IMR-90 (cell line): ENCODE measurements at regions not wholly inside any gene's neighbourhood (a gene's known extent, or its start where the extent isn't known, plus 50 kb on each side); places are given as distances from the start of the nearest gene placed in this dataset.

Source experiments
- ATAC-seq: fragments of 200-7000 bp; cut with Tn5 transposase; 2 replicates; pipeline ENCODE4 v1.9.1; 2020; ENCODE audit warnings: low read depth, mild to moderate bottlenecking, moderate library complexity
- BruUV-seq: library from RNA; stranded (reverse); fragments of 400-500 nt; replicated peaks from 2 replicates; lab custom pipeline; 2021; lab: Mats Ljungman, UMichigan
- CTCF ChIA-PET: fragments of 300-600 bp; formaldehyde crosslinking; extraction: SDS; loops from one replicate; lab custom pipeline; 2021; ENCODE audit warnings: antibody characterized with exemption; lab: Yijun Ruan, JAX
- POLR2A ChIA-PET: fragments of 300-600 bp; sonication (Branson Sonifier 250); formaldehyde crosslinking; loops from one replicate; lab custom pipeline; 2022; ENCODE audit warnings: antibody characterized with exemption; ENCODE audit not compliant: unreplicated experiment; lab: Charles Lee
- DNase-seq: peaks from one replicate; pipeline ENCODE4 v3.0.0; 2013
- H2AFZ ChIP-seq: replicated peaks from 2 replicates; pipeline ENCODE3; 2013; ENCODE audit warnings: low read length, mild to moderate bottlenecking; ENCODE audit not compliant: poor library complexity
- H2AK5ac ChIP-seq: 2 replicates; pipeline ENCODE4 v1.6.1; 2013; ENCODE audit warnings: low read depth, low read length, inconsistent platforms
- H2AK9ac ChIP-seq: replicated peaks from 2 replicates; pipeline ENCODE3; 2013; ENCODE audit warnings: mild to moderate bottlenecking, low read depth, low read length, moderate library complexity; ENCODE audit not compliant: poor library complexity
- H2BK120ac ChIP-seq: 2 replicates; pipeline ENCODE4 v1.6.1; 2013; ENCODE audit warnings: low read depth, low read length, inconsistent platforms
- H2BK15ac ChIP-seq: 3 replicates; pipeline ENCODE4 v1.6.1; 2013; ENCODE audit warnings: low read depth, low read length, inconsistent platforms
- H2BK20ac ChIP-seq: 2 replicates; pipeline ENCODE4 v1.6.1; 2013; ENCODE audit warnings: low read depth, mild to moderate bottlenecking, inconsistent platforms, low read length, moderate library complexity
- H2BK5ac ChIP-seq: 2 replicates; pipeline ENCODE4 v1.6.1; 2013; ENCODE audit warnings: mild to moderate bottlenecking, low read depth, low read length, inconsistent platforms; ENCODE audit not compliant: poor library complexity, severe bottlenecking
- H3K14ac ChIP-seq: replicated peaks from 2 replicates; pipeline ENCODE4 v1.6.1; 2013; ENCODE audit warnings: low read depth, low read length, inconsistent platforms
- H3K18ac ChIP-seq: 2 replicates; pipeline ENCODE4 v1.6.1; 2013; ENCODE audit warnings: low read depth, low read length, control low read depth
- H3K23ac ChIP-seq: 2 replicates; pipeline ENCODE4 v1.6.1; 2013; ENCODE audit warnings: low read depth, low read length, inconsistent platforms
- H3K27ac ChIP-seq: 2 replicates; pipeline ENCODE4 v1.5.1; 2013; ENCODE audit warnings: mild to moderate bottlenecking, control low read depth, low read length; ENCODE audit not compliant: insufficient read depth
- H3K27me3 ChIP-seq: 2 replicates; pipeline ENCODE4 v1.6.1; 2013; ENCODE audit warnings: low read length; ENCODE audit not compliant: control insufficient read depth, insufficient read depth
- H3K36me3 ChIP-seq: 2 replicates; pipeline ENCODE4 v1.6.1; 2013; ENCODE audit warnings: low read length, mixed read lengths; ENCODE audit not compliant: control insufficient read depth, insufficient read depth
- H3K4ac ChIP-seq: 2 replicates; pipeline ENCODE4 v1.6.1; 2013; ENCODE audit warnings: low read depth, low read length, inconsistent platforms
- H3K4me1 ChIP-seq: 2 replicates; pipeline ENCODE4 v1.6.1; 2013; ENCODE audit warnings: low read length, mixed read lengths; ENCODE audit not compliant: control insufficient read depth, insufficient read depth
- H3K4me2 ChIP-seq: 2 replicates; pipeline ENCODE4 v1.6.1; 2013; ENCODE audit warnings: low read depth, mild to moderate bottlenecking, control low read depth, low read length, moderate library complexity
- H3K4me3 ChIP-seq: 2 replicates; pipeline ENCODE4 v1.5.1; 2013; ENCODE audit warnings: low read depth, mild to moderate bottlenecking, control low read depth, low read length, moderate library complexity; ENCODE audit not compliant: insufficient read depth
- H3K56ac ChIP-seq: 2 replicates; pipeline ENCODE4 v1.6.1; 2013; ENCODE audit warnings: low read length, inconsistent platforms; ENCODE audit not compliant: insufficient read depth; ENCODE audit errors: extremely low read depth
- H3K79me1 ChIP-seq, 2 experiments: 2 replicates each; pipeline ENCODE4 v1.6.1; 2013; ENCODE audit warnings: low read length in 2 of 2, inconsistent platforms in 1 of 2, low read depth in 1 of 2
- H3K9ac ChIP-seq: 2 replicates; pipeline ENCODE4 v1.6.1; 2013; ENCODE audit warnings: low read depth, low read length, control low read depth
- H3K9me1 ChIP-seq: 2 replicates; pipeline ENCODE4 v1.6.1; 2013; ENCODE audit warnings: low read length, inconsistent platforms; ENCODE audit not compliant: insufficient read depth
- H3K9me3 ChIP-seq: 2 replicates; pipeline ENCODE4 v1.6.1; 2013; ENCODE audit warnings: low read length; ENCODE audit not compliant: control insufficient read depth, insufficient read depth
- H4K20me1 ChIP-seq: 2 replicates; pipeline ENCODE4 v1.6.1; 2013; ENCODE audit warnings: low read length, inconsistent platforms; ENCODE audit not compliant: insufficient read depth
- H4K5ac ChIP-seq: 2 replicates; pipeline ENCODE4 v1.6.1; 2013; ENCODE audit warnings: mild to moderate bottlenecking, low read depth, low read length, control low read depth
- H4K8ac ChIP-seq, 2 experiments: 2 replicates each; pipeline ENCODE4 v1.6.1; 2013; ENCODE audit warnings: low read depth in 2 of 2, low read length in 2 of 2, control low read depth in 1 of 2, inconsistent platforms in 1 of 2
- H4K91ac ChIP-seq: 2 replicates; pipeline ENCODE4 v1.6.1; 2013; ENCODE audit warnings: low read depth, low read length, inconsistent platforms; ENCODE audit not compliant: insufficient read depth
- CTCF ChIP-seq: conservative IDR thresholded peaks from 2 replicates; pipeline ENCODE4 v1.5.1; 2012; ENCODE audit warnings: mild to moderate bottlenecking, low read depth, low read length, improper control_type of control experiment
- ELK1 ChIP-seq: fragments of 150-350 bp; IDR thresholded peaks from 2 replicates; pipeline ENCODE4 v1.6.1; 2016; ENCODE audit warnings: low read depth, mild to moderate bottlenecking, low read length, moderate library complexity, borderline replicate concordance
- FOS ChIP-seq: fragments of 150-350 bp; IDR thresholded peaks from 2 replicates; pipeline ENCODE4 v1.6.1; 2016; ENCODE audit warnings: low read depth, low read length
- MAFK ChIP-seq: IDR thresholded peaks from 2 replicates; pipeline ENCODE4 v1.6.1; 2012; ENCODE audit warnings: low read depth, low read length, improper control_type of control experiment
- MAZ ChIP-seq: IDR thresholded peaks from 2 replicates; pipeline ENCODE4 v1.6.1; 2012; ENCODE audit warnings: low read depth, mild to moderate bottlenecking, low read length, improper control_type of control experiment, moderate library complexity, borderline replicate concordance
- WGBS, 2 experiments: methylation state at CpG; one replicate each; pipeline versions ENCODE4 v1.1.5 to v1.1.7; 2013; ENCODE audit warnings: missing lambda C conversion rate in 2 of 2; ENCODE audit not compliant: insufficient read length in 1 of 2; ENCODE audit errors: extremely low coverage in 2 of 2; 5-methylcytosine and 5-hydroxymethylcytosine counted together
- dilution Hi-C: fragments of 300-500 bp; cut with HindIII; formaldehyde crosslinking; loops from one replicate; pipeline ENCODE4 v1.14.3; 2018; ENCODE audit warnings: low sequenced_read_pairs; ENCODE audit not compliant: unreplicated experiment
- in situ Hi-C: fragments of 300-500 bp; cut with MboI; formaldehyde crosslinking; loops from 3 replicates; pipeline ENCODE4 v1.14.3; 2019; ENCODE audit warnings: low sequenced_read_pairs, inconsistent platforms, mixed read lengths
- intact Hi-C: fragments of 100-400 bp; cut with micrococcal nuclease; formaldehyde crosslinking; loops from 2 replicates; pipeline ENCODE4 v1.10.0; 2022

- DNase-seq (no peak), ATAC-seq (no peak)
- no peak overlapping the region for H2AFZ ChIP-seq
- TF ChIP-seq CTCF (no peak), FOS (no peak), MAZ (no peak), ELK1 (no peak), MAFK (no peak)
- H3K18ac ChIP-seq = no peak overlapping the region
- no peak overlapping the region for H3K9ac ChIP-seq
- ChIA-PET POLR2A (no interaction called here), CTCF (no interaction called here)
- no peaks in the 10 kb centered on the region for H3K27me3 ChIP-seq
- no peak overlapping the region for H4K5ac ChIP-seq
- H3K4me3 ChIP-seq = no peak overlapping the region
- no peak overlapping the region for H2BK20ac ChIP-seq
- H3K4ac ChIP-seq = no peak overlapping the region
- intact Hi-C loops = no loop called here
- no peaks in the 10 kb centered on the region for H3K79me1 ChIP-seq
- no peak overlapping the region for H2AK9ac ChIP-seq
- no peak overlapping the region for H3K56ac ChIP-seq
- H3K27ac ChIP-seq = no peak overlapping the region
- no peaks in the 10 kb centered on the region for H3K9me1 ChIP-seq
- BruUV-seq = no TSS peak
- no peaks in the 10 kb centered on the region for H3K4me1 ChIP-seq
- no peak overlapping the region for H2AK5ac ChIP-seq
- H2BK120ac ChIP-seq = no peak overlapping the region
- H3K23ac ChIP-seq = no peak overlapping the region
- WGBS, 2 experiments = 44% methylated on average over 1 of the region's 1 CpG; no CpG with 5 or more reads in 1 of the 2 experiments
- no peak overlapping the region for H4K8ac ChIP-seq
- no peak overlapping the region for H2BK15ac ChIP-seq
- H3K4me2 ChIP-seq = no peak overlapping the region
- H4K91ac ChIP-seq = no peak overlapping the region
- no peak overlapping the region for H3K14ac ChIP-seq
- H3K9me3 ChIP-seq = no peaks in the 10 kb centered on the region
- dilution Hi-C loops = no loop called here
- no peaks in the 10 kb centered on the region for H3K36me3 ChIP-seq
- no peak overlapping the region for H2BK5ac ChIP-seq
- in situ Hi-C loops = no loop called here
- no peaks in the 10 kb centered on the region for H4K20me1 ChIP-seq
These were observed 115.8 kb upstream of the RASEF start for GRCh38 chr9:83178717-83179116.
